GM12878 (cell line): ENCODE measurements at regions not wholly inside any gene's neighbourhood (a gene's known extent, or its start where the extent isn't known, plus 50 kb on each side); places are given as distances from the start of the nearest gene placed in this dataset.

Experiments
- CHD2 ChIP-seq: IDR thresholded peaks from 2 replicates; pipeline ENCODE4 v1.6.1; 2011; ENCODE audit warnings: low read depth, low read length, improper control_type of control experiment, borderline replicate concordance
- EP300 ChIP-seq, 2 experiments: fragments of 150-350 bp in 1 of 2; IDR thresholded peaks; 2 replicates each; pipeline ENCODE4 v1.6.1; 2011 to 2012; ENCODE audit warnings: low read depth in 2 of 2, low read length in 2 of 2, borderline replicate concordance in 1 of 2, improper control_type of control experiment in 1 of 2, inconsistent platforms in 1 of 2; ENCODE audit not compliant: control insufficient read depth in 1 of 2
- ETV6 ChIP-seq, 2 experiments: fragments of 450-650 bp in 1 of 2; IDR thresholded peaks in 1 of 2; conservative IDR thresholded peaks in 1 of 2; 2 replicates each; pipeline ENCODE4 v1.6.1; 2014; ENCODE audit warnings: antibody characterized with exemption in 1 of 2, borderline replicate concordance in 1 of 2, low read depth in 1 of 2, mild to moderate bottlenecking in 1 of 2, moderate library complexity in 1 of 2
- POLR2AphosphoS5 ChIP-seq: IDR thresholded peaks from 2 replicates; pipeline ENCODE4 v1.6.1; 2011; ENCODE audit warnings: mild to moderate bottlenecking, low read length, inconsistent platforms
- RFX5 ChIP-seq: IDR thresholded peaks from 2 replicates; pipeline ENCODE4 v1.6.1; 2011; ENCODE audit warnings: low read depth, low read length, improper control_type of control experiment
- TAF1 ChIP-seq: IDR thresholded peaks from 2 replicates; pipeline ENCODE4 v1.6.1; 2011; ENCODE audit warnings: mild to moderate bottlenecking, low read depth, low read length, borderline replicate concordance
- TCF12 ChIP-seq: IDR thresholded peaks from 2 replicates; pipeline ENCODE4 v1.6.1; 2011; ENCODE audit warnings: low read depth, mild to moderate bottlenecking, low read length
- ZNF274 ChIP-seq: IDR thresholded peaks from one replicate; pipeline ENCODE4 v1.8.0; 2011; ENCODE audit not compliant: insufficient read length, insufficient read depth
- ZNF384 ChIP-seq: IDR thresholded peaks from 2 replicates; pipeline ENCODE4 v1.6.1; 2012; ENCODE audit warnings: low read depth, mild to moderate bottlenecking, low read length, improper control_type of control experiment, borderline replicate concordance
- TF ChIP-seq, protein P1 (sequence below): IDR thresholded peaks from 2 replicates; pipeline ENCODE4 v1.6.1; 2012; ENCODE audit warnings: low read depth, low read length, improper control_type of control experiment
- TF ChIP-seq, protein P2 (sequence below): IDR thresholded peaks from 2 replicates; pipeline ENCODE4 v1.6.1; 2011; ENCODE audit warnings: low read depth, low read length, improper control_type of control experiment, borderline replicate concordance

DNA sequence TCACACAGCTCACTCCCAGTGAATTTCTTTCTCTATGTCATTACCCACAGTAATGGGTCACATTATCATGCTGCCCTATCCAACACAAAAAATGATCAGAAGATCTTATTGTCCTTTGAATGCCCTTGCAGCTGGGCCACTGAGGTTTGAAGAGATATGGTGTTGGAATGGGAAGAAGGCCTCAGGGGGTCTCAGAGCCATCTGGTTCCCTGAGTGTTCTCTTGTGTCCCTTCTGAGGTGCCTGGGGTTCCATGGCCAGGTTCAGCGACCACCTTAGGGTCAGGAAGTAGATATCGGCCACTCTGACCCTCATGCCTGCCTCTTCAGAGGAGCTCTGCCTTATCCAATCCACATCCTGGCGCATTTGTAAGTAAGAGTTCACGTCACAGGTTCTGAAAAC lies 232.3 kb downstream of the TJP1 start:
- no peak for TF ChIP-seq CHD2
- TF ChIP-seq EP300 (IDR thresholded peaks at IDR 0.05; ENCODE audit: borderline replicate concordance in 1 of 2, control insufficient read depth in 1 of 2, low read depth in 2 of 2, low read length in 2 of 2) = no peak
- TF ChIP-seq ZNF274 = no peak
- no peak for TF ChIP-seq TCF12
- no peak for TF ChIP-seq POLR2AphosphoS5
- TF ChIP-seq ZNF384 = no peak
- no peak for TF ChIP-seq RFX5
- no peak for TF ChIP-seq ETV6 (conservative IDR thresholded peaks at IDR 0.05 in 1 of 2, IDR thresholded peaks at IDR 0.05 in 1 of 2; ENCODE audit: borderline replicate concordance in 1 of 2, low read depth in 1 of 2)
- TF ChIP-seq, protein P1, sequence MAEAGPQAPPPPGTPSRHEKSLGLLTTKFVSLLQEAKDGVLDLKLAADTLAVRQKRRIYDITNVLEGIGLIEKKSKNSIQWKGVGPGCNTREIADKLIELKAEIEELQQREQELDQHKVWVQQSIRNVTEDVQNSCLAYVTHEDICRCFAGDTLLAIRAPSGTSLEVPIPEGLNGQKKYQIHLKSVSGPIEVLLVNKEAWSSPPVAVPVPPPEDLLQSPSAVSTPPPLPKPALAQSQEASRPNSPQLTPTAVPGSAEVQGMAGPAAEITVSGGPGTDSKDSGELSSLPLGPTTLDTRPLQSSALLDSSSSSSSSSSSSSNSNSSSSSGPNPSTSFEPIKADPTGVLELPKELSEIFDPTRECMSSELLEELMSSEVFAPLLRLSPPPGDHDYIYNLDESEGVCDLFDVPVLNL = no peak
- TF ChIP-seq, protein P2, sequence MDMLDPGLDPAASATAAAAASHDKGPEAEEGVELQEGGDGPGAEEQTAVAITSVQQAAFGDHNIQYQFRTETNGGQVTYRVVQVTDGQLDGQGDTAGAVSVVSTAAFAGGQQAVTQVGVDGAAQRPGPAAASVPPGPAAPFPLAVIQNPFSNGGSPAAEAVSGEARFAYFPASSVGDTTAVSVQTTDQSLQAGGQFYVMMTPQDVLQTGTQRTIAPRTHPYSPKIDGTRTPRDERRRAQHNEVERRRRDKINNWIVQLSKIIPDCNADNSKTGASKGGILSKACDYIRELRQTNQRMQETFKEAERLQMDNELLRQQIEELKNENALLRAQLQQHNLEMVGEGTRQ = no peak
- no peak for TF ChIP-seq TAF1
